H1 (cell line): ENCODE measurements at regions not wholly inside any gene's neighbourhood (a gene's known extent, or its start where the extent isn't known, plus 50 kb on each side); places are given as distances from the start of the nearest gene placed in this dataset.

Experiments
- CREB1 ChIP-seq: IDR thresholded peaks from 2 replicates; pipeline ENCODE4 v1.6.1; 2012; ENCODE audit warnings: inconsistent platforms
- CTCF ChIP-seq, 3 experiments: IDR thresholded peaks; 1 replicate in 2 of 3; 2 replicates in 1 of 3; pipeline versions ENCODE4 v1.5.1 to v1.6.1; 2011; ENCODE audit warnings: low read length in 3 of 3, mild to moderate bottlenecking in 3 of 3, inconsistent platforms in 2 of 3, low read depth in 1 of 3, moderate library complexity in 1 of 3; ENCODE audit not compliant: insufficient read depth in 1 of 3; ENCODE audit errors: control extremely low read depth in 1 of 3
- EP300 ChIP-seq, 2 experiments: IDR thresholded peaks; 1 replicate in 1 of 2; 2 replicates in 1 of 2; pipeline ENCODE4 v1.6.1; 2011 to 2012; ENCODE audit warnings: low read depth in 2 of 2, low read length in 2 of 2, mild to moderate bottlenecking in 2 of 2, borderline replicate concordance in 1 of 2, inconsistent platforms in 1 of 2, moderate library complexity in 1 of 2
- EZH2 ChIP-seq: fragments of 200-600 bp; sonication (generic); IDR thresholded peaks from 2 replicates; pipeline ENCODE4 v1.7.1; 2012; ENCODE audit warnings: low read depth, mild to moderate bottlenecking, moderate library complexity, low read length, inconsistent platforms; ENCODE audit not compliant: severe bottlenecking
- GTF2F1 ChIP-seq: IDR thresholded peaks from 2 replicates; pipeline ENCODE4 v1.6.1; 2012; ENCODE audit warnings: low read depth, low read length, improper control_type of control experiment, borderline replicate concordance
- JUND ChIP-seq: IDR thresholded peaks from 2 replicates; pipeline ENCODE4 v1.6.1; 2011; ENCODE audit warnings: mild to moderate bottlenecking, improper control_type of control experiment, low read length
- NRF1 ChIP-seq: IDR thresholded peaks from 2 replicates; pipeline ENCODE4 v1.6.1; 2011; ENCODE audit warnings: mild to moderate bottlenecking, low read depth, low read length, improper control_type of control experiment
- POLR2A ChIP-seq, 2 experiments: IDR thresholded peaks; 1 replicate in 1 of 2; 2 replicates in 1 of 2; pipeline ENCODE4 v1.6.1; 2011; ENCODE audit warnings: low read depth in 2 of 2, low read length in 2 of 2, mild to moderate bottlenecking in 2 of 2; ENCODE audit errors: control extremely low read depth in 1 of 2
- RFX5 ChIP-seq: IDR thresholded peaks from 2 replicates; pipeline ENCODE4 v1.6.1; 2011; ENCODE audit warnings: low read depth, low read length, improper control_type of control experiment, borderline replicate concordance
- RNF2 ChIP-seq: fragments of 200-900, 300-1000 bp; sonication (generic); IDR thresholded peaks from 2 replicates; pipeline ENCODE4 v1.7.1; 2016; ENCODE audit warnings: borderline replicate concordance, low read depth, mild to moderate bottlenecking, antibody characterized with exemption, low read length; ENCODE audit not compliant: poor library complexity, severe bottlenecking; ENCODE audit errors: missing control alignments
- SP1 ChIP-seq: IDR thresholded peaks from 2 replicates; pipeline ENCODE4 v1.6.1; 2011; ENCODE audit warnings: low read depth, low read length
- SP2 ChIP-seq: IDR thresholded peaks from 2 replicates; pipeline ENCODE4 v1.6.1; 2012; ENCODE audit warnings: mild to moderate bottlenecking, low read length, inconsistent platforms
- SUZ12 ChIP-seq: fragments of 200-600 bp; sonication (generic); IDR thresholded peaks from 2 replicates; pipeline ENCODE4 v1.6.1; 2012; ENCODE audit warnings: mild to moderate bottlenecking, inconsistent platforms, low read length, moderate library complexity, mixed read lengths

GRCh38 chr1:4518621-4519020 lies 135.8 kb upstream of the AJAP1 start:
- TF ChIP-seq JUND (no peak), EP300 (IDR thresholded peaks at IDR 0.05; ENCODE audit: borderline replicate concordance in 1 of 2, low read depth in 2 of 2, low read length in 2 of 2) (no peak), EZH2 (no peak), RNF2 (no peak), SP1 (no peak), POLR2A (IDR thresholded peaks at IDR 0.05; ENCODE audit: control extremely low read depth in 1 of 2, low read depth in 2 of 2, low read length in 2 of 2) (no peak), CREB1 (no peak), SUZ12 (no peak), CTCF (IDR thresholded peaks at IDR 0.05; ENCODE audit: control extremely low read depth in 1 of 3, insufficient read depth in 1 of 3, low read depth in 1 of 3, low read length in 3 of 3) (no peak), SP2 (no peak), NRF1 (no peak), RFX5 (no peak), GTF2F1 (no peak)
